GM23248 (cell line): ENCODE measurements at regions not wholly inside any gene's neighbourhood (a gene's known extent, or its start where the extent isn't known, plus 50 kb on each side); places are given as distances from the start of the nearest gene placed in this dataset.

ENCODE experiments used
- DNase-seq: peaks from one replicate; pipeline ENCODE4 v3.0.0-alpha.2; 2015
- H2AFZ ChIP-seq: fragments of 200-600 bp; sonication (generic); 2 replicates; pipeline ENCODE4 v1.6.1; 2016; ENCODE audit warnings: antibody characterized with exemption
- H3F3A ChIP-seq: fragments of 200-600 bp; sonication (generic); 2 replicates; pipeline ENCODE4 v1.6.1; 2016; ENCODE audit warnings: mild to moderate bottlenecking, antibody characterized with exemption, mixed run types; ENCODE audit not compliant: insufficient read depth
- H3K27ac ChIP-seq: fragments of 200-600 bp; sonication (generic); 2 replicates; pipeline ENCODE4 v1.5.1; 2016; ENCODE audit warnings: mild to moderate bottlenecking
- H3K27me3 ChIP-seq: fragments of 200-600 bp; sonication (generic); replicated peaks from 2 replicates; pipeline ENCODE4 v1.6.1; 2016; ENCODE audit warnings: mild to moderate bottlenecking; ENCODE audit not compliant: insufficient read depth
- H3K36me3 ChIP-seq: fragments of 200-600 bp; sonication (generic); 2 replicates; pipeline ENCODE4 v1.6.1; 2016; ENCODE audit warnings: low read depth, mild to moderate bottlenecking
- H3K4me1 ChIP-seq: fragments of 200-600 bp; sonication (generic); 2 replicates; pipeline ENCODE4 v1.6.1; 2016; ENCODE audit warnings: mild to moderate bottlenecking; ENCODE audit not compliant: insufficient read depth
- H3K4me2 ChIP-seq: fragments of 200-600 bp; sonication (generic); one replicate; pipeline ENCODE4 v1.6.1; 2016; ENCODE audit warnings: mild to moderate bottlenecking; ENCODE audit not compliant: unreplicated experiment
- H3K4me3 ChIP-seq: fragments of 200-600 bp; sonication (generic); 2 replicates; pipeline ENCODE4 v1.5.1; 2016; ENCODE audit warnings: mild to moderate bottlenecking
- H3K79me2 ChIP-seq: fragments of 200-600 bp; sonication (generic); 2 replicates; pipeline ENCODE4 v1.6.1; 2016; ENCODE audit warnings: mild to moderate bottlenecking; ENCODE audit not compliant: insufficient read depth
- H3K9ac ChIP-seq: fragments of 200-600 bp; sonication (generic); 2 replicates; pipeline ENCODE4 v1.6.1; 2016; ENCODE audit warnings: mild to moderate bottlenecking
- H3K9me2 ChIP-seq: fragments of 200-600 bp; sonication (generic); 2 replicates; pipeline ENCODE4 v1.6.1; 2016; ENCODE audit warnings: mixed run types, mild to moderate bottlenecking, moderate library complexity; ENCODE audit not compliant: insufficient read depth
- H3K9me3 ChIP-seq: fragments of 200-600 bp; sonication (generic); one replicate; pipeline ENCODE4 v1.6.1; 2017; ENCODE audit warnings: low read depth
- H4K20me1 ChIP-seq: fragments of 200-600 bp; sonication (generic); 2 replicates; pipeline ENCODE4 v1.6.0; 2016; ENCODE audit not compliant: insufficient read depth
- EZH2 ChIP-seq: fragments of 200-600 bp; sonication (generic); IDR thresholded peaks from 2 replicates; pipeline ENCODE4 v1.6.1; 2018; ENCODE audit warnings: antibody characterized with exemption, mild to moderate bottlenecking; ENCODE audit not compliant: insufficient read depth, poor library complexity, severe bottlenecking
- EZH2phosphoT487 ChIP-seq: fragments of 200-600 bp; sonication (generic); IDR thresholded peaks from 2 replicates; pipeline ENCODE4 v1.6.1; 2018; ENCODE audit warnings: antibody characterized with exemption, moderate library complexity, mild to moderate bottlenecking, low read depth; ENCODE audit not compliant: insufficient read depth
- WGBS, 2 experiments: methylation state at CpG; one replicate each; pipeline ENCODE4 v1.1.6; 2015 to 2017; ENCODE audit warnings: low lambda C conversion rate in 2 of 2, low coverage in 1 of 2; ENCODE audit errors: missing lambda C conversion rate in 2 of 2; 5-methylcytosine and 5-hydroxymethylcytosine counted together
- in situ Hi-C: fragments of 300-500 bp; cut with MboI; formaldehyde crosslinking; loops from 2 replicates; pipeline ENCODE4 v1.15.0; 2020

GRCh38 chr1:219085082-219085481 lies 88.6 kb upstream of the LYPLAL1 start:
- Histone ChIP-seq H2AFZ (no peak overlapping the region), H3K9ac (no peak overlapping the region), H3K79me2 (no peaks in the 10 kb centered on the region), H3K4me2 (peak overlapping the region; percentile 42), H3K9me3 (no peaks in the 10 kb centered on the region), H3K27ac (peak overlapping the region; percentile 27; the same call in 1 of the 2 replicates), H4K20me1 (no peaks in the 10 kb centered on the region), H3K27me3 (no peaks in the 10 kb centered on the region), H3K9me2 (no peaks in the 10 kb centered on the region), H3F3A (peaks cover 9% of the 10 kb centered on the region), H3K36me3 (no peaks in the 10 kb centered on the region), H3K4me1 (peaks cover 47% of the 10 kb centered on the region), H3K4me3 (no peak overlapping the region)
- WGBS, 2 experiments = 0% methylated on average over 3 of the region's 3 CpGs
- TF ChIP-seq EZH2phosphoT487 (no peak), EZH2 (no peak)
- in situ Hi-C loops = no loop called here
- peak; percentile 79 for DNase-seq

GRCh38 chr1:219085988-219086387 lies 87.7 kb upstream of the LYPLAL1 start:
- H3K9me3 ChIP-seq = no peaks in the 10 kb centered on the region
- peaks cover 9% of the 10 kb centered on the region for H3F3A ChIP-seq
- TF ChIP-seq EZH2 (no peak), EZH2phosphoT487 (no peak)
- H3K27ac ChIP-seq = peak overlapping the region; percentile 27
- H4K20me1 ChIP-seq = no peaks in the 10 kb centered on the region
- H3K4me3 ChIP-seq = no peak overlapping the region
- in situ Hi-C loops = no loop called here
- no peaks in the 10 kb centered on the region; the same call in 1 of the 2 replicates for H3K9me2 ChIP-seq
- WGBS, 2 experiments = 19 to 42% methylated on average over 1 of the region's 1 CpG
- H3K79me2 ChIP-seq = no peaks in the 10 kb centered on the region
- no peaks in the 10 kb centered on the region for H3K36me3 ChIP-seq
- H3K27me3 ChIP-seq = no peaks in the 10 kb centered on the region
- peak overlapping the region; percentile 42 for H3K4me2 ChIP-seq
- H3K4me1 ChIP-seq = peaks cover 47% of the 10 kb centered on the region
- no peak overlapping the region for H3K9ac ChIP-seq
- DNase-seq = peak; percentile 71
- H2AFZ ChIP-seq = no peak overlapping the region

- DNase-seq = peak; percentile 20
- Histone ChIP-seq H3K36me3 (no peaks in the 10 kb centered on the region), H3F3A (peaks cover 12% of the 10 kb centered on the region), H3K27me3 (no peaks in the 10 kb centered on the region), H3K27ac (no peak overlapping the region), H3K9me2 (no peaks in the 10 kb centered on the region; the same call in 1 of the 2 replicates), H3K4me1 (peaks cover 54% of the 10 kb centered on the region), H3K4me3 (no peak overlapping the region), H3K4me2 (no peak overlapping the region), H3K79me2 (no peaks in the 10 kb centered on the region), H2AFZ (no peak overlapping the region), H3K9ac (no peak overlapping the region), H4K20me1 (no peaks in the 10 kb centered on the region), H3K9me3 (no peaks in the 10 kb centered on the region)
- in situ Hi-C loops = no loop called here
- TF ChIP-seq EZH2 = no peak
- TF ChIP-seq EZH2phosphoT487 = no peak
- 33 to 60% methylated on average over 1 of the region's 1 CpG for WGBS, 2 experiments
These were observed 86.7 kb upstream of the LYPLAL1 start for GRCh38 chr1:219086956-219087469.

- no peaks in the 10 kb centered on the region for H3K9me3 ChIP-seq
- no peak overlapping the region for H3K4me3 ChIP-seq
- peak; percentile 97 for DNase-seq
- 62 to 65% methylated on average over 5 of the region's 5 CpGs for WGBS, 2 experiments
- H4K20me1 ChIP-seq = no peaks in the 10 kb centered on the region
- H3F3A ChIP-seq = peaks cover 17% of the 10 kb centered on the region
- no peak overlapping the region for H2AFZ ChIP-seq
- no peak overlapping the region for H3K9ac ChIP-seq
- H3K9me2 ChIP-seq = no peaks in the 10 kb centered on the region; the same call in 1 of the 2 replicates
- H3K36me3 ChIP-seq = no peaks in the 10 kb centered on the region
- in situ Hi-C loops = no loop called here
- TF ChIP-seq EZH2phosphoT487 (no peak), EZH2 (no peak)
- no peak overlapping the region for H3K27ac ChIP-seq
- no peaks in the 10 kb centered on the region for H3K79me2 ChIP-seq
- no peak overlapping the region for H3K4me2 ChIP-seq
- H3K4me1 ChIP-seq = peaks cover 58% of the 10 kb centered on the region
- H3K27me3 ChIP-seq = no peaks in the 10 kb centered on the region
These were observed 84.7 kb upstream of the LYPLAL1 start for GRCh38 chr1:219088778-219089557.
